A673 (cell line): ENCODE measurements at regions not wholly inside any gene's neighbourhood (a gene's known extent, or its start where the extent isn't known, plus 50 kb on each side); places are given as distances from the start of the nearest gene placed in this dataset.

Source experiments
- BruUV-seq: library from RNA; stranded (reverse); fragments of 400-500 nt; replicated peaks from 2 replicates; lab custom pipeline; 2021; lab: Mats Ljungman, UMichigan
- CTCF ChIA-PET: fragments of 300-600 bp; sonication (Branson Sonifier 250); formaldehyde crosslinking; loops from one replicate; lab custom pipeline; 2022; ENCODE audit warnings: antibody characterized with exemption; lab: Charles Lee
- POLR2A ChIA-PET: fragments of 300-600 bp; sonication (Branson Sonifier 250); formaldehyde crosslinking; loops from one replicate; lab custom pipeline; 2022; ENCODE audit warnings: antibody characterized with exemption; ENCODE audit not compliant: low non-redundant PET; lab: Charles Lee
- DNase-seq: peaks from one replicate; pipeline ENCODE4 v3.0.0-alpha.2; 2015; ENCODE audit warnings: low spot score
- H3K27ac ChIP-seq: fragments of 200-600 bp; sonication (generic); 2 replicates; pipeline ENCODE4 v1.5.1; 2016; ENCODE audit warnings: mixed run types, low read depth, mild to moderate bottlenecking, mixed read lengths, antibody characterized with exemption, low read length; ENCODE audit not compliant: poor library complexity, severe bottlenecking
- H3K27me3 ChIP-seq: fragments of 200-600 bp; sonication (generic); replicated peaks from 2 replicates; pipeline ENCODE4 v1.6.1; 2017; ENCODE audit warnings: mixed run types, low read depth, mild to moderate bottlenecking, mixed read lengths, antibody characterized with exemption, low read length; ENCODE audit not compliant: insufficient read depth, poor library complexity
- H3K36me3 ChIP-seq: fragments of 200-600 bp; sonication (generic); 2 replicates; pipeline ENCODE4 v1.6.1; 2016; ENCODE audit warnings: mixed run types, mild to moderate bottlenecking, mixed read lengths, antibody characterized with exemption, low read length; ENCODE audit not compliant: insufficient read depth, poor library complexity, severe bottlenecking
- H3K4me1 ChIP-seq: fragments of 200-600 bp; sonication (generic); 2 replicates; pipeline ENCODE4 v1.6.1; 2017; ENCODE audit warnings: mixed run types, mild to moderate bottlenecking, mixed read lengths, antibody characterized with exemption, low read length; ENCODE audit not compliant: insufficient read depth, poor library complexity, severe bottlenecking
- H3K4me3 ChIP-seq: fragments of 200-600 bp; sonication (generic); 2 replicates; pipeline ENCODE4 v1.5.1; 2016; ENCODE audit warnings: low read depth, mixed run types, mild to moderate bottlenecking, mixed read lengths, low read length; ENCODE audit not compliant: poor library complexity, severe bottlenecking
- H3K9me3 ChIP-seq: fragments of 200-600 bp; sonication (generic); 2 replicates; pipeline ENCODE4 v1.6.1; 2016; ENCODE audit warnings: mixed run types, low read depth, mild to moderate bottlenecking, mixed read lengths, antibody characterized with exemption, low read length; ENCODE audit not compliant: poor library complexity, severe bottlenecking
- EZH2 ChIP-seq: fragments of 200-600 bp; sonication (generic); IDR thresholded peaks from 2 replicates; pipeline ENCODE4 v1.6.1; 2017; ENCODE audit warnings: borderline replicate concordance, low read depth, mild to moderate bottlenecking, mixed read lengths, antibody characterized with exemption, low read length; ENCODE audit not compliant: poor library complexity, severe bottlenecking
- intact Hi-C: fragments of 100-400 bp; cut with micrococcal nuclease; formaldehyde crosslinking; loops from one replicate; pipeline ENCODE4 v1.10.0; 2022; ENCODE audit not compliant: unreplicated experiment
- TF ChIP-seq, protein P1 (sequence below): fragments of 300-800, 200-600 bp; sonication (generic); conservative IDR thresholded peaks from 2 replicates; pipeline ENCODE4 v1.5.1; 2017; ENCODE audit warnings: low read depth, mild to moderate bottlenecking, antibody characterized with exemption, low read length, moderate library complexity, mixed read lengths

DNA sequence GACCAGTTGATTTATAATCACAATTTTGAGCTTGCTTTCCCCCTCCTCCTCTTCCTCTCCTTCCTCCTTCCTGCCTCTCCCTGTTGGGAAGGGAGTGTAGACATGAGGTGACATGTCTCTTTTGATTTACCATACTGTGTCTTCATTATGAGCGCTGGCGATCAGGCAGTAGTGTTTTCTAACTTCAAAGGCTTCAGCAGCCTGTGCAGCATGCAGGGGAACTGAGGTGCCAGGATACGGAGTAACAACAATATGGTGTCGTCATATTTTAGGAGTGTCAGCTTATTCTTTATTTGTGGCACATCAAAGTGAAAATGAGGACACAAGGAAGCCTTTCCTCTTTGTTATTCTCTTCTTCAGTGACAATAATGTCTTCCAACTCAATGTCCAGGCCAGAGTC lies 864.2 kb downstream of the SLC4A3 start:
- DNase-seq, result no peak
- intact Hi-C loops, result no loop called here
- H3K4me3 ChIP-seq, result no peak overlapping the region
- H3K9me3 ChIP-seq, result no peaks in the 10 kb centered on the region
- TF ChIP-seq, protein P1, sequence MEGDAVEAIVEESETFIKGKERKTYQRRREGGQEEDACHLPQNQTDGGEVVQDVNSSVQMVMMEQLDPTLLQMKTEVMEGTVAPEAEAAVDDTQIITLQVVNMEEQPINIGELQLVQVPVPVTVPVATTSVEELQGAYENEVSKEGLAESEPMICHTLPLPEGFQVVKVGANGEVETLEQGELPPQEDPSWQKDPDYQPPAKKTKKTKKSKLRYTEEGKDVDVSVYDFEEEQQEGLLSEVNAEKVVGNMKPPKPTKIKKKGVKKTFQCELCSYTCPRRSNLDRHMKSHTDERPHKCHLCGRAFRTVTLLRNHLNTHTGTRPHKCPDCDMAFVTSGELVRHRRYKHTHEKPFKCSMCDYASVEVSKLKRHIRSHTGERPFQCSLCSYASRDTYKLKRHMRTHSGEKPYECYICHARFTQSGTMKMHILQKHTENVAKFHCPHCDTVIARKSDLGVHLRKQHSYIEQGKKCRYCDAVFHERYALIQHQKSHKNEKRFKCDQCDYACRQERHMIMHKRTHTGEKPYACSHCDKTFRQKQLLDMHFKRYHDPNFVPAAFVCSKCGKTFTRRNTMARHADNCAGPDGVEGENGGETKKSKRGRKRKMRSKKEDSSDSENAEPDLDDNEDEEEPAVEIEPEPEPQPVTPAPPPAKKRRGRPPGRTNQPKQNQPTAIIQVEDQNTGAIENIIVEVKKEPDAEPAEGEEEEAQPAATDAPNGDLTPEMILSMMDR, result no peak
- TF ChIP-seq EZH2, result no peak
- no peaks in the 10 kb centered on the region for H3K4me1 ChIP-seq
- ChIA-PET CTCF (no interaction called here), POLR2A (no interaction called here)
- H3K27me3 ChIP-seq, result no peaks in the 10 kb centered on the region
- no TSS peak for BruUV-seq
- H3K27ac ChIP-seq, result no peak overlapping the region
- H3K36me3 ChIP-seq, result no peaks in the 10 kb centered on the region

GRCh38 chr2:220493871-220494525 lies 866.6 kb downstream of the SLC4A3 start:
- Histone ChIP-seq H3K36me3 (no peaks in the 10 kb centered on the region), H3K27me3 (no peaks in the 10 kb centered on the region), H3K4me3 (no peak overlapping the region), H3K27ac (no peak overlapping the region), H3K9me3 (no peaks in the 10 kb centered on the region), H3K4me1 (no peaks in the 10 kb centered on the region)
- ChIA-PET POLR2A (no interaction called here), CTCF (no interaction called here)
- intact Hi-C loops, result no loop called here
- no peak for DNase-seq
- TF ChIP-seq, protein P1, result no peak
- no peak for TF ChIP-seq EZH2
- BruUV-seq, result no TSS peak

GRCh38 chr2:220496513-220496912 lies 869.1 kb downstream of the SLC4A3 start:
- no peaks in the 10 kb centered on the region for H3K36me3 ChIP-seq
- intact Hi-C loops, result no loop called here
- no peaks in the 10 kb centered on the region for H3K9me3 ChIP-seq
- no peaks in the 10 kb centered on the region for H3K4me1 ChIP-seq
- no peak for DNase-seq
- ChIA-PET POLR2A (no interaction called here), CTCF (no interaction called here)
- H3K4me3 ChIP-seq, result no peak overlapping the region
- BruUV-seq, result no TSS peak
- H3K27me3 ChIP-seq, result no peaks in the 10 kb centered on the region
- H3K27ac ChIP-seq, result no peak overlapping the region
- TF ChIP-seq EZH2, result no peak
- TF ChIP-seq, protein P1, result no peak
